ENCODE measurements at regions not wholly inside any gene's neighbourhood (a gene's known extent, or its start where the extent isn't known, plus 50 kb on each side); places are given as distances from the start of the nearest gene placed in this dataset.

GRCh38 chr3:76203578-76203977 lies 418.2 kb upstream of the ZNF717 start:
- TF ChIP-seq CTCF (IDR thresholded peaks at IDR 0.05): no peak
- no peak for TF ChIP-seq POLR2AphosphoS5 (IDR thresholded peaks at IDR 0.05; ENCODE audit: low read depth, low read length)
- TF ChIP-seq TCF7L2 (IDR thresholded peaks at IDR 0.05; ENCODE audit: low read depth, low read length): no peak

All from Panc1 (cell line).